ENCODE measurements at regions not wholly inside any gene's neighbourhood (a gene's known extent, or its start where the extent isn't known, plus 50 kb on each side); places are given as distances from the start of the nearest gene placed in this dataset.

- TF ChIP-seq PRDM2 (tag by site-specific recombination; IDR thresholded peaks at IDR 0.05; ENCODE audit: borderline replicate concordance) (no peak), ZNF747 (tag by site-specific recombination; IDR thresholded peaks at IDR 0.05) (no peak), ZNF629 (tag by site-specific recombination; IDR thresholded peaks at IDR 0.05) (no peak), ZNF157 (tag by site-specific recombination; IDR thresholded peaks at IDR 0.05) (no peak), ZNF2 (tag by site-specific recombination; IDR thresholded peaks at IDR 0.05) (no peak), GLI4 (tag by site-specific recombination; IDR thresholded peaks at IDR 0.05) (no peak), ZNF433 (tag by site-specific recombination; IDR thresholded peaks at IDR 0.05; ENCODE audit: low read depth) (no peak)
Observed at GRCh38 chr7:21293771-21294170, 134.1 kb upstream of the SP4 start (continued).

GRCh38 chr7:21299766-21300165 lies 128.1 kb upstream of the SP4 start:
- Histone ChIP-seq H3K27ac (ENCODE audit: extremely low read depth, low read depth, low read length) (no peak overlapping the region), H3K9me3 (ENCODE audit: control insufficient read depth, insufficient read depth, low read depth, low read length) (no peaks in the 10 kb centered on the region), H3K4me3 (ENCODE audit: low read depth, low read length) (no peak overlapping the region), H3K36me3 (ENCODE audit: control insufficient read depth in 2 of 2, insufficient read depth in 1 of 2, low read length in 2 of 2) (no peaks in the 10 kb centered on the region), H3K4me1 (ENCODE audit: control insufficient read depth, insufficient read depth, low read length) (no peaks in the 10 kb centered on the region)
- POLR2A ChIA-PET: no interaction called here
- no peak for TF ChIP-seq ZNF48 (tag by site-specific recombination; IDR thresholded peaks at IDR 0.05)
- TF ChIP-seq SETDB1 (IDR thresholded peaks at IDR 0.05; ENCODE audit: insufficient read length, low read length): no peak
- no peak for TF ChIP-seq ZEB2 (tag by site-specific recombination; IDR thresholded peaks at IDR 0.05)
- no peak for TF ChIP-seq PRDM1 (tag by site-specific recombination; IDR thresholded peaks at IDR 0.05)
- no peak for TF ChIP-seq ZNF610 (tag by site-specific recombination; IDR thresholded peaks at IDR 0.05; ENCODE audit: borderline replicate concordance)
- TF ChIP-seq ZNF488 (tag by site-specific recombination; IDR thresholded peaks at IDR 0.05): no peak
- no peak for TF ChIP-seq ZNF596 (tag by site-specific recombination; IDR thresholded peaks at IDR 0.05)
- TF ChIP-seq ZNF23 (tag by site-specific recombination; IDR thresholded peaks at IDR 0.05; ENCODE audit: borderline replicate concordance): no peak
- TF ChIP-seq ATF2 (tag by site-specific recombination; IDR thresholded peaks at IDR 0.05; ENCODE audit: low read depth): no peak
- CTCF ChIA-PET: no interaction called here

- Histone ChIP-seq H3K27ac (ENCODE audit: extremely low read depth, low read depth, low read length) (no peak overlapping the region), H3K9me3 (ENCODE audit: control insufficient read depth, insufficient read depth, low read depth, low read length) (no peaks in the 10 kb centered on the region), H3K4me3 (ENCODE audit: low read depth, low read length) (no peak overlapping the region), H3K36me3 (ENCODE audit: control insufficient read depth in 2 of 2, insufficient read depth in 1 of 2, low read length in 2 of 2) (no peaks in the 10 kb centered on the region), H3K4me1 (ENCODE audit: control insufficient read depth, insufficient read depth, low read length) (no peaks in the 10 kb centered on the region)
- ChIA-PET CTCF (interaction anchor here (0.6 kb wide), 1 partner anchor 465 kb away, joined by 3 read pairs; no protein-coding TSS in a partner anchor), POLR2A (no interaction called here)
- TF ChIP-seq ZNF670 (tag by site-specific recombination; IDR thresholded peaks at IDR 0.05; ENCODE audit: low read depth): no peak
- TF ChIP-seq PRDM2 (tag by site-specific recombination; IDR thresholded peaks at IDR 0.05; ENCODE audit: borderline replicate concordance): no peak
- TF ChIP-seq ZBTB8A (tag by site-specific recombination; IDR thresholded peaks at IDR 0.05): no peak
- TF ChIP-seq ZNF521 (tag by site-specific recombination; IDR thresholded peaks at IDR 0.05): no peak
- no peak for TF ChIP-seq RBAK (tag by site-specific recombination; IDR thresholded peaks at IDR 0.05)
Observed at GRCh38 chr7:21300692-21301091, 127.2 kb upstream of the SP4 start.

Measured in HEK293 (cell line).